HCT116 (cell line): ENCODE measurements at regions not wholly inside any gene's neighbourhood (a gene's known extent, or its start where the extent isn't known, plus 50 kb on each side); places are given as distances from the start of the nearest gene placed in this dataset.

Experiments used
- ATAC-seq: fragments of 200-7000 bp; cut with Tn5 transposase; 2 replicates; pipeline ENCODE4 v1.9.1; 2020; ENCODE audit warnings: mild to moderate bottlenecking, moderate library complexity
- BruUV-seq: library from RNA; stranded (reverse); fragments of 400-500 nt; replicated peaks from 2 replicates; lab custom pipeline; 2021; lab: Mats Ljungman, UMichigan
- CTCF ChIA-PET: fragments of 300-600 bp; sonication (Branson Sonifier 250); formaldehyde crosslinking; loops from one replicate; lab custom pipeline; 2021; ENCODE audit warnings: antibody characterized with exemption; lab: Charles Lee
- POLR2A ChIA-PET: fragments of 300-600, 350-600 bp; sonication (Branson Sonifier 250); formaldehyde crosslinking; loops from one replicate; lab custom pipeline; 2021; ENCODE audit warnings: antibody characterized with exemption; lab: Charles Lee
- RAD21 ChIA-PET, 2 experiments: fragments of 300-600 bp; sonication (Branson Sonifier 250); formaldehyde crosslinking; loops; one replicate each; lab custom pipeline; 2023; ENCODE audit warnings: low total read pairs in 2 of 2; ENCODE audit not compliant: uncharacterized antibody in 2 of 2, unreplicated experiment in 2 of 2, low non-redundant PET in 1 of 2; lab: Charles Lee
- DNase-seq: peaks from one replicate; pipeline ENCODE4 v3.0.0-alpha.2; 2010; ENCODE audit warnings: low read depth, low spot score
- H2AFZ ChIP-seq: fragments of 200-600 bp; shearing (Covaris generic), sonication (generic); 2 replicates; pipeline ENCODE4 v1.6.1; 2017; ENCODE audit warnings: low read depth, mixed run types, mixed read lengths, antibody characterized with exemption, low read length; ENCODE audit not compliant: poor library complexity, severe bottlenecking
- H3K27ac ChIP-seq: 2 replicates; pipeline ENCODE4 v1.5.1; 2012; ENCODE audit warnings: low read depth, low read length
- H3K27me3 ChIP-seq: fragments of 200-600 bp; sonication (generic); 2 replicates; pipeline ENCODE4 v1.6.1; 2016; ENCODE audit warnings: mixed run types, low read length, mixed read lengths; ENCODE audit not compliant: insufficient read depth
- H3K36me3 ChIP-seq, 2 experiments: fragments of 200-500 bp in 1 of 2; fragments of 200-600 bp in 1 of 2; sonication (Bioruptor generic) in 1 of 2; sonication (generic) in 1 of 2; 2 replicates each; pipeline versions ENCODE4 v1.5.1 to v1.6.1; 2014 to 2016; ENCODE audit warnings: low read length in 2 of 2, inconsistent platforms in 1 of 2, mixed read lengths in 1 of 2, mixed run types in 1 of 2; ENCODE audit not compliant: insufficient read depth in 2 of 2, control insufficient read depth in 1 of 2
- H3K4me1 ChIP-seq, 2 experiments: fragments of 200-600 bp in 1 of 2; sonication (generic) in 1 of 2; 2 replicates each; pipeline versions ENCODE4 v1.5.1 to v1.6.1; 2012 to 2017; ENCODE audit warnings: low read length in 2 of 2, inconsistent platforms in 1 of 2, mild to moderate bottlenecking in 1 of 2, mixed read lengths in 1 of 2, mixed run types in 1 of 2, moderate library complexity in 1 of 2; ENCODE audit not compliant: insufficient read depth in 2 of 2, control insufficient read depth in 1 of 2
- H3K4me2 ChIP-seq: fragments of 200-600 bp; sonication (generic); 2 replicates; pipeline ENCODE4 v1.6.1; 2017; ENCODE audit warnings: mixed run types, low read length, mixed read lengths
- H3K4me3 ChIP-seq, 2 experiments: fragments of 200-600 bp in 1 of 2; sonication (generic) in 1 of 2; replicated peaks in 1 of 2; 2 replicates each; pipeline ENCODE4 v1.5.1; 2011 to 2016; ENCODE audit warnings: low read length in 2 of 2, control low read depth in 1 of 2, low read depth in 1 of 2, mild to moderate bottlenecking in 1 of 2, mixed read lengths in 1 of 2, mixed run types in 1 of 2
- H3K79me2 ChIP-seq: fragments of 200-600 bp; sonication (generic); 2 replicates; pipeline ENCODE4 v1.6.1; 2017; ENCODE audit warnings: mild to moderate bottlenecking, mixed run types, low read length, moderate library complexity, mixed read lengths; ENCODE audit not compliant: insufficient read depth
- H3K9ac ChIP-seq: fragments of 200-600 bp; sonication (generic); 2 replicates; pipeline ENCODE4 v1.6.1; 2016; ENCODE audit warnings: low read length, mixed read lengths
- H3K9me2 ChIP-seq: fragments of 200-600 bp; sonication (generic), shearing (Covaris generic); 2 replicates; pipeline ENCODE4 v1.6.1; 2017; ENCODE audit warnings: mixed run types, mild to moderate bottlenecking, moderate library complexity; ENCODE audit not compliant: insufficient read depth
- H3K9me3 ChIP-seq, 2 experiments: fragments of 200-500 bp in 1 of 2; fragments of 200-600 bp in 1 of 2; sonication (Bioruptor generic) in 1 of 2; sonication (generic) in 1 of 2; 2 replicates each; pipeline ENCODE4 v1.6.1; 2014 to 2017; ENCODE audit warnings: low read length in 2 of 2, mixed read lengths in 2 of 2, inconsistent platforms in 1 of 2, low read depth in 1 of 2, mild to moderate bottlenecking in 1 of 2, mixed run types in 1 of 2, moderate library complexity in 1 of 2; ENCODE audit not compliant: control insufficient read depth in 1 of 2, insufficient read depth in 1 of 2
- H4K20me1 ChIP-seq: fragments of 200-600 bp; sonication (generic), shearing (Covaris generic); 2 replicates; pipeline ENCODE4 v1.6.1; 2017; ENCODE audit warnings: mixed run types, mild to moderate bottlenecking, moderate library complexity; ENCODE audit not compliant: insufficient read depth
- CBX3 ChIP-seq: IDR thresholded peaks from 2 replicates; pipeline ENCODE4 v1.6.1; 2012; ENCODE audit warnings: low read depth
- ELF1 ChIP-seq: IDR thresholded peaks from 2 replicates; pipeline ENCODE4 v1.6.1; 2012; ENCODE audit warnings: low read depth, borderline replicate concordance
- EZH2 ChIP-seq: fragments of 200-600 bp; sonication (generic); IDR thresholded peaks from 2 replicates; pipeline ENCODE4 v1.6.1; 2017; ENCODE audit warnings: antibody characterized with exemption, mixed run types
- RAD21 ChIP-seq: IDR thresholded peaks from 2 replicates; pipeline ENCODE4 v1.6.1; 2012; ENCODE audit warnings: low read depth, mild to moderate bottlenecking
- ZFX ChIP-seq: fragments of 450-650 bp; IDR thresholded peaks from 2 replicates; pipeline ENCODE4 v1.6.1; 2017
- ZNF274 ChIP-seq: fragments of 200-500 bp; sonication (Bioruptor generic); IDR thresholded peaks from 2 replicates; pipeline ENCODE4 v1.6.1; 2014; ENCODE audit warnings: mild to moderate bottlenecking, low read depth, low read length, inconsistent platforms
- intact Hi-C: fragments of 100-400 bp; cut with micrococcal nuclease; formaldehyde crosslinking; loops from 2 replicates; pipeline ENCODE4 v1.10.0; 2022
- TF ChIP-seq, protein P1 (sequence below): IDR thresholded peaks from 2 replicates; pipeline ENCODE4 v1.6.1; 2012; ENCODE audit warnings: low read depth

DNA sequence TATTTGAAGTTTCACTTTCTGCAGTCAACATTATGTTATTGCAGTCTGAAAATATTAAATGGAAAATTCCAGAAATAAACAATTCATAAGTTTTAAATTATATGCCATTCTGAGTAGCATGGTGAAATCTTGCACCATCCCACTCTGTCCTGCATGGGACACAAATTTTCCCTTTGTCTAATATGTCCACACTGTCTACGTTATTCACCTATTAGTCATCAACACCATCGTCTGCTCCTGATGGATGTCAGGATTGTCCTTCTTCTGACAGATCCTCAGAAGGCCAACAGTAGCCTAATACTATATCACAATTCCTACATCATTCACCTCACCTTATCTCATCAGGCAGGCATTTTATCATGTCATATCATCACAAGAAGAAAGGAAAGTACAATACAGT is 163.1 kb downstream of the TXNL1 start:
- no peak overlapping the region for H3K4me3 ChIP-seq
- no peak overlapping the region for H3K9ac ChIP-seq
- no peaks in the 10 kb centered on the region for H3K9me3 ChIP-seq
- RAD21 ChIA-PET = no interaction called here
- TF ChIP-seq ZFX (no peak), CBX3 (no peak), ZNF274 (no peak), EZH2 (no peak), ELF1 (no peak), RAD21 (no peak)
- TF ChIP-seq, protein P1, sequence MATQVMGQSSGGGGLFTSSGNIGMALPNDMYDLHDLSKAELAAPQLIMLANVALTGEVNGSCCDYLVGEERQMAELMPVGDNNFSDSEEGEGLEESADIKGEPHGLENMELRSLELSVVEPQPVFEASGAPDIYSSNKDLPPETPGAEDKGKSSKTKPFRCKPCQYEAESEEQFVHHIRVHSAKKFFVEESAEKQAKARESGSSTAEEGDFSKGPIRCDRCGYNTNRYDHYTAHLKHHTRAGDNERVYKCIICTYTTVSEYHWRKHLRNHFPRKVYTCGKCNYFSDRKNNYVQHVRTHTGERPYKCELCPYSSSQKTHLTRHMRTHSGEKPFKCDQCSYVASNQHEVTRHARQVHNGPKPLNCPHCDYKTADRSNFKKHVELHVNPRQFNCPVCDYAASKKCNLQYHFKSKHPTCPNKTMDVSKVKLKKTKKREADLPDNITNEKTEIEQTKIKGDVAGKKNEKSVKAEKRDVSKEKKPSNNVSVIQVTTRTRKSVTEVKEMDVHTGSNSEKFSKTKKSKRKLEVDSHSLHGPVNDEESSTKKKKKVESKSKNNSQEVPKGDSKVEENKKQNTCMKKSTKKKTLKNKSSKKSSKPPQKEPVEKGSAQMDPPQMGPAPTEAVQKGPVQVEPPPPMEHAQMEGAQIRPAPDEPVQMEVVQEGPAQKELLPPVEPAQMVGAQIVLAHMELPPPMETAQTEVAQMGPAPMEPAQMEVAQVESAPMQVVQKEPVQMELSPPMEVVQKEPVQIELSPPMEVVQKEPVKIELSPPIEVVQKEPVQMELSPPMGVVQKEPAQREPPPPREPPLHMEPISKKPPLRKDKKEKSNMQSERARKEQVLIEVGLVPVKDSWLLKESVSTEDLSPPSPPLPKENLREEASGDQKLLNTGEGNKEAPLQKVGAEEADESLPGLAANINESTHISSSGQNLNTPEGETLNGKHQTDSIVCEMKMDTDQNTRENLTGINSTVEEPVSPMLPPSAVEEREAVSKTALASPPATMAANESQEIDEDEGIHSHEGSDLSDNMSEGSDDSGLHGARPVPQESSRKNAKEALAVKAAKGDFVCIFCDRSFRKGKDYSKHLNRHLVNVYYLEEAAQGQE = no peak
- DNase-seq (no peak), ATAC-seq (no peak)
- no peaks in the 10 kb centered on the region for H3K4me1 ChIP-seq
- no peak overlapping the region for H3K27ac ChIP-seq
- no peaks in the 10 kb centered on the region for H3K27me3 ChIP-seq
- no peaks in the 10 kb centered on the region for H4K20me1 ChIP-seq
- CTCF ChIA-PET = no interaction called here
- no TSS peak for BruUV-seq
- no peaks in the 10 kb centered on the region for H3K36me3 ChIP-seq
- POLR2A ChIA-PET = no interaction called here
- intact Hi-C loops = no loop called here
- no peak overlapping the region for H2AFZ ChIP-seq
- no peaks in the 10 kb centered on the region for H3K9me2 ChIP-seq
- no peaks in the 10 kb centered on the region for H3K79me2 ChIP-seq
- H3K4me2 ChIP-seq = no peak overlapping the region
